Ovary (tissue), 3 donors: ENCODE measurements at regions not wholly inside any gene's neighbourhood (a gene's known extent, or its start where the extent isn't known, plus 50 kb on each side); places are given as distances from the start of the nearest gene placed in this dataset.

Experiments used
- CTCF ChIP-seq, 3 donors: fragments of 450-650 bp in 2 of 3; fragments of 200-600 bp in 1 of 3; IDR thresholded peaks; one replicate each; pipeline versions ENCODE4 v1.5.1 to v1.8.0; 2016 to 2022; ENCODE audit warnings: antibody characterized with exemption in 3 of 3, mild to moderate bottlenecking in 1 of 3
- POLR2A ChIP-seq: fragments of 450-650 bp; IDR thresholded peaks from one replicate; pipeline ENCODE4 v1.6.1; 2017; ENCODE audit warnings: antibody characterized with exemption, mild to moderate bottlenecking, moderate library complexity
- donor health status: DM: no; HTN: no; CAD: no.

- TF ChIP-seq CTCF (IDR thresholded peaks at IDR 0.05): no peak
- TF ChIP-seq POLR2A: no peak
Observed at GRCh38 chr5:89728134-89728533, 681.4 kb downstream of the CETN3 start.
